SK-N-SH treated with all-trans-retinoic acid at 6 μM for 48 hours (cell line): ENCODE measurements at regions not wholly inside any gene's neighbourhood (a gene's known extent, or its start where the extent isn't known, plus 50 kb on each side); places are given as distances from the start of the nearest gene placed in this dataset.

Experiments used
- ATAC-seq: fragments of 200-7000 bp; cut with Tn5 transposase; 3 replicates; pipeline ENCODE4 v1.9.1; 2020; ENCODE audit warnings: mild to moderate bottlenecking, moderate library complexity
- ARNTL ChIP-seq: fragments of 450-650 bp; formaldehyde crosslinking; IDR thresholded peaks from 2 replicates; pipeline ENCODE4 v1.5.0; 2020; ENCODE audit warnings: low read depth, mild to moderate bottlenecking, moderate library complexity, borderline replicate concordance
- BACH2 ChIP-seq: fragments of 250-450 bp; sonication (Bioruptor Pico); IDR thresholded peaks from 2 replicates; pipeline ENCODE4 v1.9.0; 2021; ENCODE audit warnings: mild to moderate bottlenecking, borderline replicate concordance
- CSDC2 ChIP-seq: fragments of 250-450 bp; sonication (Bioruptor Pico); IDR thresholded peaks from 2 replicates; pipeline ENCODE4 v1.5.0; 2020; ENCODE audit warnings: mild to moderate bottlenecking, moderate library complexity
- ESRRG ChIP-seq: fragments of 250-450 bp; sonication (Bioruptor Pico); IDR thresholded peaks from 2 replicates; pipeline ENCODE4 v1.6.1; 2021; ENCODE audit warnings: mild to moderate bottlenecking
- GLIS3 ChIP-seq: fragments of 250-450 bp; sonication (Bioruptor Pico); IDR thresholded peaks from 2 replicates; pipeline ENCODE4 v1.5.0; 2020; ENCODE audit warnings: mild to moderate bottlenecking, moderate library complexity
- ISL1 ChIP-seq: fragments of 250-450 bp; sonication (Bioruptor Pico); IDR thresholded peaks from 2 replicates; pipeline ENCODE4 v2.1.2; 2022; ENCODE audit warnings: mild to moderate bottlenecking, moderate library complexity
- OSR1 ChIP-seq: fragments of 250-450 bp; sonication (Bioruptor Pico); IDR thresholded peaks from 2 replicates; pipeline ENCODE4 v1.8.0; 2022; ENCODE audit warnings: moderate library complexity, mild to moderate bottlenecking, inconsistent platforms
- PPARA ChIP-seq: fragments of 250-450 bp; sonication (Bioruptor Pico); IDR thresholded peaks from 2 replicates; pipeline ENCODE4 v1.5.0; 2020; ENCODE audit warnings: mild to moderate bottlenecking, borderline replicate concordance
- RARB ChIP-seq: fragments of 250-450 bp; sonication (Bioruptor Pico); IDR thresholded peaks from 2 replicates; pipeline ENCODE4 v1.8.0; 2021; ENCODE audit warnings: mild to moderate bottlenecking, moderate library complexity
- SNAI2 ChIP-seq: fragments of 250-450 bp; sonication (Bioruptor Pico); IDR thresholded peaks from 2 replicates; pipeline ENCODE4 v1.5.0; 2020; ENCODE audit warnings: mild to moderate bottlenecking, moderate library complexity
- TCF4 ChIP-seq: fragments of 250-450 bp; sonication (Bioruptor Pico); IDR thresholded peaks from 2 replicates; pipeline ENCODE4 v1.8.0; 2021; ENCODE audit warnings: mild to moderate bottlenecking, moderate library complexity, borderline replicate concordance
- TOX ChIP-seq: fragments of 250-450 bp; sonication (Bioruptor Pico); IDR thresholded peaks from 2 replicates; pipeline ENCODE4 v1.8.0; 2021; ENCODE audit warnings: mild to moderate bottlenecking, moderate library complexity, borderline replicate concordance
- ZC3H10 ChIP-seq: fragments of 250-450 bp; sonication (Bioruptor Pico); IDR thresholded peaks from 2 replicates; pipeline ENCODE4 v1.5.1; 2021; ENCODE audit warnings: mild to moderate bottlenecking, moderate library complexity
- ZFP3 ChIP-seq: fragments of 250-450 bp; sonication (Bioruptor Pico); IDR thresholded peaks from 2 replicates; pipeline ENCODE4 v1.5.0; 2020; ENCODE audit warnings: mild to moderate bottlenecking, moderate library complexity
- ZFP30 ChIP-seq: fragments of 450-650 bp; formaldehyde crosslinking; IDR thresholded peaks from 2 replicates; pipeline ENCODE4 v1.5.0; 2022; ENCODE audit warnings: mild to moderate bottlenecking, moderate library complexity
- ZNF565 ChIP-seq: fragments of 450-650 bp; formaldehyde crosslinking; conservative IDR thresholded peaks from 2 replicates; pipeline ENCODE4 v1.5.0; 2020; ENCODE audit warnings: low read depth, mild to moderate bottlenecking, moderate library complexity
- ZNF8 ChIP-seq: fragments of 450-650 bp; formaldehyde crosslinking; IDR thresholded peaks from 2 replicates; pipeline ENCODE4 v1.5.0; 2020; ENCODE audit warnings: mild to moderate bottlenecking, moderate library complexity
- TF ChIP-seq, protein P1 (sequence below): fragments of 250-450 bp; sonication (Bioruptor Pico); IDR thresholded peaks from 2 replicates; pipeline ENCODE4 v1.8.0; 2020; ENCODE audit warnings: mild to moderate bottlenecking, moderate library complexity, borderline replicate concordance
- TF ChIP-seq, protein P2 (sequence below): fragments of 250-450 bp; sonication (Bioruptor Pico); IDR thresholded peaks from 2 replicates; pipeline ENCODE4 v1.5.1; 2021; ENCODE audit warnings: mild to moderate bottlenecking, moderate library complexity
- TF ChIP-seq, protein P3 (sequence below): fragments of 250-450 bp; sonication (Bioruptor Pico); IDR thresholded peaks from 2 replicates; pipeline ENCODE4 v1.5.1; 2020; ENCODE audit warnings: low read depth, mild to moderate bottlenecking, moderate library complexity
- TF ChIP-seq, protein P4 (sequence below): fragments of 250-450 bp; sonication (Bioruptor Pico); IDR thresholded peaks from 2 replicates; pipeline ENCODE4 v1.5.0; 2020; ENCODE audit warnings: mild to moderate bottlenecking, moderate library complexity

DNA sequence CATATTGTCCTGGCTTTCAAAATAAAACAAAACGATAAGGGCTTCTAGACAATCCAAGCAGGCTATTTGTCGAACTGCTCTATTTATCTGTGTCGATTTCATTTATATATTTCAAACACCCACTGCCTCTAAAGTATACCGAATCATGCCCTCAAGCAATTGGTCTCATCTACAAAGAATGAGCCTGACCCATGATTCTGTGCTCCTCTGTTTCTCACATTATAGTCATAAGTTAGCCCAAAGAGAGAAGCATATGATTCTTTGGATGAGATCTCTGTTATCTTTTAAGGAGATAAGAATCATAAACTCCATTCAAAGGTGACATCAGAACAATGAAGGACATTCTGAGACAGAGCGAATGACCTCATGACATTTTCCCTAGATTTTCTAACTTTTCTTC lies 191.1 kb downstream of the MAP2K6 start:
- TF ChIP-seq RARB (CRISPR knock-in tag) (no peak), ISL1 (CRISPR knock-in tag) (no peak), ZFP30 (CRISPR knock-in tag) (no peak), OSR1 (CRISPR knock-in tag) (no peak), ESRRG (CRISPR knock-in tag) (no peak), ZNF8 (CRISPR knock-in tag) (no peak), TOX (CRISPR knock-in tag) (no peak)
- TF ChIP-seq, protein P1, sequence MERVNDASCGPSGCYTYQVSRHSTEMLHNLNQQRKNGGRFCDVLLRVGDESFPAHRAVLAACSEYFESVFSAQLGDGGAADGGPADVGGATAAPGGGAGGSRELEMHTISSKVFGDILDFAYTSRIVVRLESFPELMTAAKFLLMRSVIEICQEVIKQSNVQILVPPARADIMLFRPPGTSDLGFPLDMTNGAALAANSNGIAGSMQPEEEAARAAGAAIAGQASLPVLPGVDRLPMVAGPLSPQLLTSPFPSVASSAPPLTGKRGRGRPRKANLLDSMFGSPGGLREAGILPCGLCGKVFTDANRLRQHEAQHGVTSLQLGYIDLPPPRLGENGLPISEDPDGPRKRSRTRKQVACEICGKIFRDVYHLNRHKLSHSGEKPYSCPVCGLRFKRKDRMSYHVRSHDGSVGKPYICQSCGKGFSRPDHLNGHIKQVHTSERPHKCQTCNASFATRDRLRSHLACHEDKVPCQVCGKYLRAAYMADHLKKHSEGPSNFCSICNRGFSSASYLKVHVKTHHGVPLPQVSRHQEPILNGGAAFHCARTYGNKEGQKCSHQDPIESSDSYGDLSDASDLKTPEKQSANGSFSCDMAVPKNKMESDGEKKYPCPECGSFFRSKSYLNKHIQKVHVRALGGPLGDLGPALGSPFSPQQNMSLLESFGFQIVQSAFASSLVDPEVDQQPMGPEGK (CRISPR knock-in tag): no peak
- TF ChIP-seq, protein P2, sequence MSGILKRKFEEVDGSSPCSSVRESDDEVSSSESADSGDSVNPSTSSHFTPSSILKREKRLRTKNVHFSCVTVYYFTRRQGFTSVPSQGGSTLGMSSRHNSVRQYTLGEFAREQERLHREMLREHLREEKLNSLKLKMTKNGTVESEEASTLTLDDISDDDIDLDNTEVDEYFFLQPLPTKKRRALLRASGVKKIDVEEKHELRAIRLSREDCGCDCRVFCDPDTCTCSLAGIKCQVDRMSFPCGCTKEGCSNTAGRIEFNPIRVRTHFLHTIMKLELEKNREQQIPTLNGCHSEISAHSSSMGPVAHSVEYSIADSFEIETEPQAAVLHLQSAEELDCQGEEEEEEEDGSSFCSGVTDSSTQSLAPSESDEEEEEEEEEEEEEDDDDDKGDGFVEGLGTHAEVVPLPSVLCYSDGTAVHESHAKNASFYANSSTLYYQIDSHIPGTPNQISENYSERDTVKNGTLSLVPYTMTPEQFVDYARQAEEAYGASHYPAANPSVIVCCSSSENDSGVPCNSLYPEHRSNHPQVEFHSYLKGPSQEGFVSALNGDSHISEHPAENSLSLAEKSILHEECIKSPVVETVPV (CRISPR knock-in tag): no peak
- TF ChIP-seq, all 23 proteins: peak for 0
- no peak for ATAC-seq

DNA sequence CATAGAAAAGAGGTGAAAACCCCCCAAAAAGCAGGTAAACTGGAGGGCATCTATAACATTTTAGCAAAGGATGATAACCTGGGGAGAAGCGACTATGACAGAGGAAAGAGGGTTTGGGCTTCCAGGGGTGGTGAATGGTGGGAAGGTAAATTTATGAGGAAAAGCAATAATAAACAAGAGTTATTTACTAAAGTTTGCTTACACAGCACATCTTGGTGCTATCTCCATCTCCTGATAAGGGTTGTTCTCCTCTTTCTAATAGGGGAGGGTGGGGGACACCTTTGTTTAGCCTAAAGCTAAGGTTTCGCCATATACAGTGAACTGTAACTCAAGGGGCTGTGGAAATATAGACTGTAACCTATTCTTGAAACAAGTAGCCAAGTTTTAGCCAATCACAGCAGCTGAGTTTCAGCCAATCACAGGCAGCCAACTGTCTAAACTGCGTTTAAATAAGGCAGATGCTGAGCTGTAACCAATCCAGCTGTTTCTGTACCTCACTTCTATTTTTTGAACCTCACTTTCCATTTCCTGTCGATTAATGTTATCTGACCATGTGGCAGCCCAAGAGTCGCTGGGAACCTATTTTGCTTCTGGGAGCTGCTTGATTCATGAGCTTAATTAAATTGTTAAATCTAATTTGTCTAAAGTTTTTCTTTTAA lies 191.8 kb downstream of the MAP2K6 start:
- no peak for ATAC-seq
- TF ChIP-seq OSR1 (CRISPR knock-in tag): no peak
- TF ChIP-seq GLIS3 (CRISPR knock-in tag): no peak
- no peak for TF ChIP-seq RARB (CRISPR knock-in tag)
- TF ChIP-seq ESRRG (CRISPR knock-in tag): no peak
- TF ChIP-seq ZC3H10 (CRISPR knock-in tag): no peak
- TF ChIP-seq, protein P3, sequence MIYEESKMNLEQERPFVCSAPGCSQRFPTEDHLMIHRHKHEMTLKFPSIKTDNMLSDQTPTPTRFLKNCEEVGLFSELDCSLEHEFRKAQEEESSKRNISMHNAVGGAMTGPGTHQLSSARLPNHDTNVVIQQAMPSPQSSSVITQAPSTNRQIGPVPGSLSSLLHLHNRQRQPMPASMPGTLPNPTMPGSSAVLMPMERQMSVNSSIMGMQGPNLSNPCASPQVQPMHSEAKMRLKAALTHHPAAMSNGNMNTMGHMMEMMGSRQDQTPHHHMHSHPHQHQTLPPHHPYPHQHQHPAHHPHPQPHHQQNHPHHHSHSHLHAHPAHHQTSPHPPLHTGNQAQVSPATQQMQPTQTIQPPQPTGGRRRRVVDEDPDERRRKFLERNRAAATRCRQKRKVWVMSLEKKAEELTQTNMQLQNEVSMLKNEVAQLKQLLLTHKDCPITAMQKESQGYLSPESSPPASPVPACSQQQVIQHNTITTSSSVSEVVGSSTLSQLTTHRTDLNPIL (CRISPR knock-in tag): no peak
- TF ChIP-seq CSDC2 (CRISPR knock-in tag): no peak
- no peak for TF ChIP-seq ARNTL
- TF ChIP-seq, protein P4, sequence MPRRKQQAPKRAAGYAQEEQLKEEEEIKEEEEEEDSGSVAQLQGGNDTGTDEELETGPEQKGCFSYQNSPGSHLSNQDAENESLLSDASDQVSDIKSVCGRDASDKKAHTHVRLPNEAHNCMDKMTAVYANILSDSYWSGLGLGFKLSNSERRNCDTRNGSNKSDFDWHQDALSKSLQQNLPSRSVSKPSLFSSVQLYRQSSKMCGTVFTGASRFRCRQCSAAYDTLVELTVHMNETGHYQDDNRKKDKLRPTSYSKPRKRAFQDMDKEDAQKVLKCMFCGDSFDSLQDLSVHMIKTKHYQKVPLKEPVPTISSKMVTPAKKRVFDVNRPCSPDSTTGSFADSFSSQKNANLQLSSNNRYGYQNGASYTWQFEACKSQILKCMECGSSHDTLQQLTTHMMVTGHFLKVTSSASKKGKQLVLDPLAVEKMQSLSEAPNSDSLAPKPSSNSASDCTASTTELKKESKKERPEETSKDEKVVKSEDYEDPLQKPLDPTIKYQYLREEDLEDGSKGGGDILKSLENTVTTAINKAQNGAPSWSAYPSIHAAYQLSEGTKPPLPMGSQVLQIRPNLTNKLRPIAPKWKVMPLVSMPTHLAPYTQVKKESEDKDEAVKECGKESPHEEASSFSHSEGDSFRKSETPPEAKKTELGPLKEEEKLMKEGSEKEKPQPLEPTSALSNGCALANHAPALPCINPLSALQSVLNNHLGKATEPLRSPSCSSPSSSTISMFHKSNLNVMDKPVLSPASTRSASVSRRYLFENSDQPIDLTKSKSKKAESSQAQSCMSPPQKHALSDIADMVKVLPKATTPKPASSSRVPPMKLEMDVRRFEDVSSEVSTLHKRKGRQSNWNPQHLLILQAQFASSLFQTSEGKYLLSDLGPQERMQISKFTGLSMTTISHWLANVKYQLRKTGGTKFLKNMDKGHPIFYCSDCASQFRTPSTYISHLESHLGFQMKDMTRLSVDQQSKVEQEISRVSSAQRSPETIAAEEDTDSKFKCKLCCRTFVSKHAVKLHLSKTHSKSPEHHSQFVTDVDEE (CRISPR knock-in tag): no peak
- TF ChIP-seq, protein P2 (CRISPR knock-in tag): no peak
- no peak for TF ChIP-seq ZFP3 (CRISPR knock-in tag)
- no peak for TF ChIP-seq TOX (CRISPR knock-in tag)
- TF ChIP-seq TCF4 (CRISPR knock-in tag): no peak
- no peak for TF ChIP-seq ISL1 (CRISPR knock-in tag)
- no peak for TF ChIP-seq ZNF565 (CRISPR knock-in tag)
- TF ChIP-seq BACH2: no peak
- no peak for TF ChIP-seq SNAI2
- no peak for TF ChIP-seq PPARA (CRISPR knock-in tag)

DNA sequence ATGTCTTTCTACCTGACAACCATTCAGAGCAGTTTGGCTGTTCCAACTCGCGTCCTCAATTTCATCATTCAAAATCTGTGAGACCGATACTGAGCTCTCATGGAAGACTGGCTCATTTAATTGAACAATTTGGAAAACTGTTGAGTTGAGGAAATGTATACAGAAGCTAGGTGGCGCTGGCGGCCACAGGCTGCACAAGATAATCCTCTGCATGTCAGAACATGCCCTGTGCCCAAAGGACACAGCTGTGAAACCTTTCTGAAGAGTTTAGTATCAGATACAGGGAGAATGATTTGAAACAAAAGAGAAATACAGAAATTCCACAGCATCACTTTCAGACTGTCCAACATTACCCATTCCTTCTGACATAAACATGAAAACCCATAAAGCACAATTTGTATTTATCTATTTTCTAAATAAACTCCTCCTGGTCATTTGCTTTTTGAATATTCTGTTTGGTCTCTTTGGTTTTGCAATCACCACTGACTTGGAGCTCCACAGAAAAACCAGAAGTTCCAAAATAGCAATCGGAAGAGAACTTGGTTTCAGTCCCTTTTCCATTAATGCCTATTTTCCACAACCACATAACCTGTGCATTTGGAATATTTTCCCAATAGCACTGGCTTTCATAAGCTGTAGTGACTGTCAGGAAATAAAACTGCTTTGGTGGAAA lies 192.8 kb downstream of the MAP2K6 start:
- no peak for TF ChIP-seq GLIS3 (CRISPR knock-in tag)
- no peak for TF ChIP-seq ARNTL
- ATAC-seq: peak; percentile 71
